Skeletal muscle tissue (tissue), 3 donors: ENCODE measurements at regions not wholly inside any gene's neighbourhood (a gene's known extent, or its start where the extent isn't known, plus 50 kb on each side); places are given as distances from the start of the nearest gene placed in this dataset.

Experiments used
- H3K27ac ChIP-seq: one replicate; pipeline ENCODE4 v1.7.0; 2013; ENCODE audit warnings: mild to moderate bottlenecking, low read depth, low read length, inconsistent platforms
- H3K27me3 ChIP-seq, 3 donors: one replicate each; pipeline ENCODE4 v1.7.0; 2013; ENCODE audit warnings: low read length in 3 of 3; ENCODE audit not compliant: control insufficient read depth in 3 of 3, insufficient read depth in 3 of 3
- H3K36me3 ChIP-seq, 3 donors: one replicate each; pipeline ENCODE4 v1.7.0; 2013; ENCODE audit warnings: low read length in 3 of 3; ENCODE audit not compliant: control insufficient read depth in 3 of 3, insufficient read depth in 3 of 3
- H3K4me1 ChIP-seq, 3 donors: one replicate each; pipeline ENCODE4 v1.7.0; 2013; ENCODE audit warnings: low read length in 3 of 3, mild to moderate bottlenecking in 3 of 3; ENCODE audit not compliant: control insufficient read depth in 3 of 3, insufficient read depth in 3 of 3
- H3K4me3 ChIP-seq, 3 donors: one replicate each; pipeline ENCODE4 v1.7.0; 2013; ENCODE audit warnings: low read length in 3 of 3
- H3K9ac ChIP-seq, 3 donors: one replicate each; pipeline ENCODE4 v1.7.0; 2013; ENCODE audit warnings: low read length in 3 of 3, mild to moderate bottlenecking in 3 of 3, moderate library complexity in 2 of 3, low read depth in 1 of 3
- H3K9me3 ChIP-seq, 3 donors: one replicate each; pipeline ENCODE4 v1.7.0; 2013; ENCODE audit warnings: low read length in 3 of 3; ENCODE audit not compliant: control insufficient read depth in 3 of 3
- donor health status: Osteomylitis.

- no peaks in the 10 kb centered on the region for H3K4me1 ChIP-seq
- H3K36me3 ChIP-seq: no peaks in the 10 kb centered on the region
- H3K27ac ChIP-seq: no peak overlapping the region
- H3K27me3 ChIP-seq: no peaks in the 10 kb centered on the region
- H3K4me3 ChIP-seq: no peak overlapping the region
- no peaks in the 10 kb centered on the region for H3K9me3 ChIP-seq
- no peak overlapping the region for H3K9ac ChIP-seq
These were observed 695.5 kb downstream of the EPHA3 start for GRCh38 chr3:89802881-89803280.

DNA sequence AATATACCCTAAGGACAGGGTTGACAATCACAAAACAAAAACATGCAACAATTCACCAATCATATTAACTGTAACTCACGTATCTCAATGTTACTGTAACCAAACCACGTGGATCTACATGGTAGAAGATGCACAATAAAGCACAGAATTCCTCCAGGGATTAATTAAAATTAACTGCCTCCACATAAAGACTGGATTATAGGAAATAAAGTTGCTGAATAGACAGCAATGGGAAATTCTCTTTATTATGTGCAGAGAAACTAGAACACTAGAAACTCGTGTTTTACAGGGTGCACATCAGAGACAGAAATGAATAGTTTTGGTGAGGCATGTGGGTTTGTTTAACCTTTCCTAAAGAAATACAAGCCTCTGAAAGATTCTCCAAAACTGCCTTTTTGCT lies 696.3 kb downstream of the EPHA3 start:
- H3K27me3 ChIP-seq: no peaks in the 10 kb centered on the region
- no peak overlapping the region for H3K4me3 ChIP-seq
- H3K9ac ChIP-seq: no peak overlapping the region
- no peak overlapping the region for H3K27ac ChIP-seq
- H3K4me1 ChIP-seq: no peaks in the 10 kb centered on the region
- H3K9me3 ChIP-seq: no peaks in the 10 kb centered on the region
- no peaks in the 10 kb centered on the region for H3K36me3 ChIP-seq

DNA sequence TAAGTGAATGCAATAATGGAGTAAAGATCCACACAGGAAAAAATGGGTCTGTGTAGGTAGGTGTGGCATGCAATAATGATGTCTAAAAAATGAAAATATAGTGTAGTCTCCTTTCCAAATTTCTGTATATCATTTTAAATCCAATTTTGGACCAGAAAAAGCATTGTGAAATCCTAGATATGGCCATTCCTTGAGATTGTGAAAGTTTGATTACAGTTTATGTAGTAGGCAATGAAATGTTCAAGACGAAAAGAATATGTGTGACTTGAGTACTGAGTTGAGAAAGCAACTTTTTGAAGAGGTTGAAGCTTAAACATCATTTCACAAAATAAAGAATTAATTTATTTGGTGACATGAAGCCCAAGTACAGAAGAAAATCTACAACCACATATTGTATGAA lies 698.7 kb downstream of the EPHA3 start:
- H3K36me3 ChIP-seq: no peaks in the 10 kb centered on the region
- no peak overlapping the region for H3K9ac ChIP-seq
- no peaks in the 10 kb centered on the region for H3K9me3 ChIP-seq
- no peaks in the 10 kb centered on the region for H3K27me3 ChIP-seq
- H3K4me3 ChIP-seq: no peak overlapping the region
- no peak overlapping the region for H3K27ac ChIP-seq
- H3K4me1 ChIP-seq: no peaks in the 10 kb centered on the region

GRCh38 chr3:89808680-89809197 lies 701.3 kb downstream of the EPHA3 start:
- Histone ChIP-seq H3K9me3 (no peaks in the 10 kb centered on the region), H3K9ac (no peak overlapping the region), H3K4me3 (no peak overlapping the region), H3K27ac (no peak overlapping the region), H3K36me3 (no peaks in the 10 kb centered on the region), H3K27me3 (no peaks in the 10 kb centered on the region), H3K4me1 (no peaks in the 10 kb centered on the region)

GRCh38 chr3:89813500-89813899 lies 706.1 kb downstream of the EPHA3 start:
- H3K4me3 ChIP-seq: no peak overlapping the region
- H3K27ac ChIP-seq: no peak overlapping the region

GRCh38 chr3:89841041-89841440 lies 733.6 kb downstream of the EPHA3 start:
- Histone ChIP-seq H3K9ac (no peak overlapping the region), H3K27me3 (no peaks in the 10 kb centered on the region), H3K27ac (no peak overlapping the region), H3K4me3 (no peak overlapping the region), H3K9me3 (no peaks in the 10 kb centered on the region), H3K36me3 (no peaks in the 10 kb centered on the region), H3K4me1 (no peaks in the 10 kb centered on the region)

More at GRCh38 chr3:89813500-89813899, 706.1 kb downstream of the EPHA3 start:
- Histone ChIP-seq H3K4me1 (no peaks in the 10 kb centered on the region), H3K27me3 (no peaks in the 10 kb centered on the region), H3K36me3 (no peaks in the 10 kb centered on the region), H3K9ac (no peak overlapping the region), H3K9me3 (peaks cover 0 to 2% (median 0%) of the 10 kb centered on the region in 3 donors)

GRCh38 chr3:89845053-89845452 lies 737.6 kb downstream of the EPHA3 start:
- Histone ChIP-seq H3K9ac (no peak overlapping the region), H3K9me3 (no peaks in the 10 kb centered on the region), H3K27me3 (no peaks in the 10 kb centered on the region), H3K27ac (no peak overlapping the region), H3K4me1 (no peaks in the 10 kb centered on the region), H3K36me3 (no peaks in the 10 kb centered on the region), H3K4me3 (no peak overlapping the region)

- Histone ChIP-seq H3K36me3 (no peaks in the 10 kb centered on the region), H3K4me1 (no peaks in the 10 kb centered on the region), H3K9me3 (no peaks in the 10 kb centered on the region), H3K27ac (no peak overlapping the region), H3K27me3 (no peaks in the 10 kb centered on the region), H3K9ac (no peak overlapping the region), H3K4me3 (no peak overlapping the region)
These were observed 740.5 kb downstream of the EPHA3 start for GRCh38 chr3:89847955-89848354.

DNA sequence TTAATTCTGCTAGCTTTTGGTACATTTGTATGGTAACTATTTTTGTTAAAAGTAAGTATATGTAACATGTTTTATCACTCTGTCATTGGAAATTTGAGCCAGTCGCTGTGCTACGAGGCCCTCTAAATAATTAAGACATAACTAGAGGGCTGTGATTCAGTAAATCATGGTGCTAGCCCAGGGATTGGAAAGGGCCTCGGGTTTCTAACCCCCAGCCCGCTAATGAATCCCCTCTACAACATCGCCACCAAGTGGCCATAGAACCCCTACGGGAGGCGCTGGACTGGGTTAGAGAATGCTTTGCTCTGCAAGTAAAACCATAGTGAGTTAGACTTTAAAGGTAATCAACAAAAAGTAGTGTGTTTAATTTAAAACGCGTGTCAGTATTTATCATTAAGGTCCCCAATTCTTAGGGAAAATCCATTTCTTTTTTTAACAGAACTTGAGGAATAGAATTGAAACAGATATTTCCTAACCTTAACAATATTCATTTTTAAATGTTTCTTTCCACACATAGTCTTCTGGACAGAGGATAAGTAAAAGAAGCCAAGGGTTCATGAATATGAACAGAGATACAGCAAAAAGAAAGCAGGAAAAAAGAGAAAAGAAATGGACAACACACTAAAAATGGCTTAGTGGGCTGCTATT lies 744.7 kb downstream of the EPHA3 start:
- H3K9me3 ChIP-seq: no peaks in the 10 kb centered on the region
- H3K27me3 ChIP-seq: no peaks in the 10 kb centered on the region
- H3K4me3 ChIP-seq: no peak overlapping the region
- no peaks in the 10 kb centered on the region for H3K36me3 ChIP-seq
- no peaks in the 10 kb centered on the region for H3K4me1 ChIP-seq
- H3K9ac ChIP-seq: no peak overlapping the region
- H3K27ac ChIP-seq: no peak overlapping the region

- H3K36me3 ChIP-seq: no peaks in the 10 kb centered on the region
- peaks cover 0 to 2% (median 0%) of the 10 kb centered on the region in 3 donors for H3K9me3 ChIP-seq
- no peak overlapping the region for H3K4me3 ChIP-seq
- H3K4me1 ChIP-seq: no peaks in the 10 kb centered on the region
- no peaks in the 10 kb centered on the region for H3K27me3 ChIP-seq
- no peak overlapping the region for H3K27ac ChIP-seq
- H3K9ac ChIP-seq: no peak overlapping the region
These were observed 752.3 kb downstream of the EPHA3 start for GRCh38 chr3:89859757-89860156.
